ENCODE measurements at regions not wholly inside any gene's neighbourhood (a gene's known extent, or its start where the extent isn't known, plus 50 kb on each side); places are given as distances from the start of the nearest gene placed in this dataset.

DNA sequence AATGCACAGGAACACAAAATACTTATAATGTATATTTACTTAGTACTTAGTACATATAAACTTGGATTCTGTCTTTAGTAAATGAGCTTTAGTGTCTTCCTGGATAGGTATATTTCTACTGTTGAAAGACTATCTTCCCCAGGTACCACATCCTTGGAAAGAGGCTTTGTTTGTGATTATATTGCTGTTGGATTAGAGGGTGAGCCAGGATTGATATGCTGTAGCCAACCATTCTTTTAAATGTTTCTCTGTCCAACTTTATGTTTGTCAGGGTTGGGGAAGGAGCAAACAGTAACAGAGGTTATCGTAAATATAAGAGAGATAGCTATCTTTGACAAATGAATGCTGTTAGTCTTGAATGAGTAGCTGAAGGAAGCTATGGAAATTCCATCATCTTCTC is 213.2 kb downstream of the SPRY1 start:
- Histone ChIP-seq H3K9ac (no peak overlapping the region), H4K20me1 (ENCODE audit: insufficient read depth) (no peaks in the 10 kb centered on the region), H3K9me2 (ENCODE audit: insufficient read depth) (no peaks in the 10 kb centered on the region), H3K4me2 (ENCODE audit: unreplicated experiment) (no peak overlapping the region), H3K4me1 (ENCODE audit: insufficient read depth) (no peaks in the 10 kb centered on the region), H3F3A (ENCODE audit: insufficient read depth) (no peaks in the 10 kb centered on the region), H2AFZ (no peak overlapping the region), H3K4me3 (no peak overlapping the region), H3K9me3 (ENCODE audit: low read depth) (no peaks in the 10 kb centered on the region), H3K79me2 (ENCODE audit: insufficient read depth) (no peaks in the 10 kb centered on the region), H3K36me3 (ENCODE audit: low read depth) (no peaks in the 10 kb centered on the region), H3K27ac (no peak overlapping the region), H3K27me3 (replicated peaks; ENCODE audit: insufficient read depth) (no peaks in the 10 kb centered on the region)
- in situ Hi-C loops (cut with MboI): no loop called here
- 92 to 93% methylated on average over 1 of the region's 1 CpG for WGBS, 2 experiments (ENCODE audit: low coverage in 1 of 2, low lambda C conversion rate in 2 of 2, missing lambda C conversion rate in 2 of 2)
- DNase-seq: no peak
- TF ChIP-seq EZH2 (IDR thresholded peaks at IDR 0.05; ENCODE audit: insufficient read depth, poor library complexity, severe bottlenecking): no peak
- TF ChIP-seq EZH2phosphoT487 (IDR thresholded peaks at IDR 0.05; ENCODE audit: insufficient read depth, low read depth): no peak

DNA sequence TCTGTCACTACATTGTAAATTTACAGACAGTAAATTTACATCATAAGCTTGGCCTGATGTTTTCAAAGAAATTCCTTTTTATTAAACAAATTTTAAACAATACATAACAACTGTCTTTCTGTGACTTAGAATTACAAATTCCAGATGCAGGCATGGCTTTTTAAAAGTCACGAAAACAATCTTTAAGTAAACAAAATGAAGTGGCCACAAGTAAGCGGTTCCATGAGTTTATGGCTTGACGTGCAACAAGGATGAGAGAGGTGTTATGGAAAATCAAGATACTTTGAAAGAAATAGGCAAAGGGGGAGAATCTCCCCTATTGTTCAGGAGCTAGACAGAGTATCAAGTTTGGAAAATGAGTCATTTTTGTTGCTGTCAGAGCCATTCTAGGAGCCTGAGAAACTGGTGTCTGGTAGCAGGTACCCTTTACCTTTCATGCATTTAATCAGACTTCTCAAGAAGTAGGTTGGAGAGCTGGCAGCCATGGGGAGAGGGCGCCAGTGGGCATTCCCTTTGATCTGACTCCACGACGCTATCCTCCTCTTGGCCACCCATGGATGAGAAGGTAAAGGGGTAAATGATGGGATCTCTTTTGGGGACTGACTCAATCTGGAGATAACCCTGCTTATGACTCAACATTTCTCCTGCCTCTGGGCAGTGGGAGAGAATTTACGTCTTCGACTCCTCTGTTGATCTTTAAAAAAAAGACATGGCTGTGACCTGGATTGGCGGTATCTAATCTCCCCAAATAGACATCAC is 217.2 kb downstream of the SPRY1 start:
- H3K4me1 ChIP-seq (ENCODE audit: insufficient read depth): no peaks in the 10 kb centered on the region
- H3K4me2 ChIP-seq (ENCODE audit: unreplicated experiment): no peak overlapping the region
- no peaks in the 10 kb centered on the region for H3K27me3 ChIP-seq (replicated peaks; ENCODE audit: insufficient read depth)
- H3K36me3 ChIP-seq (ENCODE audit: low read depth): no peaks in the 10 kb centered on the region
- 87 to 95% methylated on average over 9 of the region's 9 CpGs for WGBS, 2 experiments (ENCODE audit: low coverage in 1 of 2, low lambda C conversion rate in 2 of 2, missing lambda C conversion rate in 2 of 2)
- H3F3A ChIP-seq (ENCODE audit: insufficient read depth): no peaks in the 10 kb centered on the region
- H3K4me3 ChIP-seq: no peak overlapping the region
- H2AFZ ChIP-seq: no peak overlapping the region
- no peak overlapping the region for H3K9ac ChIP-seq
- no peaks in the 10 kb centered on the region for H4K20me1 ChIP-seq (ENCODE audit: insufficient read depth)
- no peak overlapping the region for H3K27ac ChIP-seq
- H3K9me3 ChIP-seq (ENCODE audit: low read depth): no peaks in the 10 kb centered on the region
- TF ChIP-seq EZH2phosphoT487 (IDR thresholded peaks at IDR 0.05; ENCODE audit: insufficient read depth, low read depth): no peak
- TF ChIP-seq EZH2 (IDR thresholded peaks at IDR 0.05; ENCODE audit: insufficient read depth, poor library complexity, severe bottlenecking): no peak
- H3K9me2 ChIP-seq (ENCODE audit: insufficient read depth): no peaks in the 10 kb centered on the region
- no peaks in the 10 kb centered on the region for H3K79me2 ChIP-seq (ENCODE audit: insufficient read depth)
- in situ Hi-C loops (cut with MboI): no loop called here
- DNase-seq: no peak

DNA sequence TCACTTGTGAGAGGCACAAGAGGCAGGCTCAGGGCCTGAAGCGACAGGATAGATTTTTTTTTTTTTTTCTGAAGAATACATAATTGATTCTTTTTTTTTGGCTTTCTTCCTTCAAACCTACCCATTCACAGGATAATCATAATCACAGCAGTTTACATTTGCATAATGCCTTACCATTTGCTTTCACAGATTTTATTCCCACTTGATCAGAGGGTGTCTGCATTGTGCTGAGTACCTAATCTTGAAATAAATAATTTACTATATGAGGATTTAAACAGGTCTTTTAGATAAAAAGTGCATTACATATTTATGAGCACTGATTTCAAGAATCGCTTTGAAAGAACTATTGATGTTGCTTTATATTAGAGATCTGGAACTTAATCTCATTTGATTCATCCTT is 219.3 kb downstream of the SPRY1 start:
- WGBS, 2 experiments (ENCODE audit: low coverage in 1 of 2, low lambda C conversion rate in 2 of 2, missing lambda C conversion rate in 2 of 2): 93 to 98% methylated on average over 2 of the region's 2 CpGs
- no peaks in the 10 kb centered on the region for H3K9me2 ChIP-seq (ENCODE audit: insufficient read depth)
- no peak overlapping the region for H3K27ac ChIP-seq
- no peaks in the 10 kb centered on the region for H3K36me3 ChIP-seq (ENCODE audit: low read depth)
- no peak overlapping the region for H2AFZ ChIP-seq
- no peaks in the 10 kb centered on the region for H3K79me2 ChIP-seq (ENCODE audit: insufficient read depth)
- no peak overlapping the region for H3K4me3 ChIP-seq
- no peak overlapping the region for H3K9ac ChIP-seq
- H4K20me1 ChIP-seq (ENCODE audit: insufficient read depth): no peaks in the 10 kb centered on the region
- no peak for DNase-seq
- in situ Hi-C loops (cut with MboI): no loop called here
- H3K4me2 ChIP-seq (ENCODE audit: unreplicated experiment): no peak overlapping the region
- no peak for TF ChIP-seq EZH2phosphoT487 (IDR thresholded peaks at IDR 0.05; ENCODE audit: insufficient read depth, low read depth)
- no peak for TF ChIP-seq EZH2 (IDR thresholded peaks at IDR 0.05; ENCODE audit: insufficient read depth, poor library complexity, severe bottlenecking)
- no peaks in the 10 kb centered on the region for H3K4me1 ChIP-seq (ENCODE audit: insufficient read depth)
- no peaks in the 10 kb centered on the region for H3K9me3 ChIP-seq (ENCODE audit: low read depth)
- H3F3A ChIP-seq (ENCODE audit: insufficient read depth): no peaks in the 10 kb centered on the region
- H3K27me3 ChIP-seq (replicated peaks; ENCODE audit: insufficient read depth): no peaks in the 10 kb centered on the region

DNA sequence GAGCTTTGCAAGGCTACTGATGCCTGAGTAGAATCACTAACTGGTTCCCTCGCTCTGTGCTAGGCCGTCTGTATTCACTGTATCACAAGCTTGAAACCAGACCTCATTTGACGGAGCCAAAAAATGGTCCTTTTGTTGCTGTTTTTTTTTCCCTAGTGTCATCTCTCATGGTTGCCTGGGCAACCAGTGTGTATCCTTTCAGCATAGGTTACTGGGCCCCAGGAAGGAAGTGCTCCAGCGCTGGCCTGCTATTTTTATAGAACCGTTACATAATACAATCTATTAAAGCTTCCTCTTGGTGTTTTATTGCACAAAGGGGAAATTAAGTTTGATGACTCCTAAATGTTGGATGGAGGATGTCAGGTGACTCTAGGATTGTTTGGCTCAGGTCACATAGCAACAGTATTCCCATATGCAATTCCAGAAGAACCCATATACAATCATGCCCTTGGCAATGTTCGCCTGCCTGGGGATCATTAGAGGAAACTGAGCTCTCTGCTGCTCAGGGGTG is 220.4 kb downstream of the SPRY1 start:
- no peak overlapping the region for H3K4me2 ChIP-seq (ENCODE audit: unreplicated experiment)
- H3K9me2 ChIP-seq (ENCODE audit: insufficient read depth): no peaks in the 10 kb centered on the region
- no peaks in the 10 kb centered on the region for H3F3A ChIP-seq (ENCODE audit: insufficient read depth)
- peak; percentile 61 for DNase-seq
- no peaks in the 10 kb centered on the region for H3K4me1 ChIP-seq (ENCODE audit: insufficient read depth)
- no peaks in the 10 kb centered on the region for H3K27me3 ChIP-seq (replicated peaks; ENCODE audit: insufficient read depth)
- TF ChIP-seq EZH2 (IDR thresholded peaks at IDR 0.05; ENCODE audit: insufficient read depth, poor library complexity, severe bottlenecking): no peak
- no peak for TF ChIP-seq EZH2phosphoT487 (IDR thresholded peaks at IDR 0.05; ENCODE audit: insufficient read depth, low read depth)
- 48 to 52% methylated on average over 6 of the region's 6 CpGs for WGBS, 2 experiments (ENCODE audit: low coverage in 1 of 2, low lambda C conversion rate in 2 of 2, missing lambda C conversion rate in 2 of 2)
- no peak overlapping the region for H3K9ac ChIP-seq
- H3K27ac ChIP-seq: no peak overlapping the region
- no peaks in the 10 kb centered on the region for H3K79me2 ChIP-seq (ENCODE audit: insufficient read depth)
- no peaks in the 10 kb centered on the region for H3K36me3 ChIP-seq (ENCODE audit: low read depth)
- in situ Hi-C loops (cut with MboI): no loop called here
- no peak overlapping the region for H3K4me3 ChIP-seq
- no peaks in the 10 kb centered on the region for H3K9me3 ChIP-seq (ENCODE audit: low read depth)
- H2AFZ ChIP-seq: no peak overlapping the region
- H4K20me1 ChIP-seq (ENCODE audit: insufficient read depth): no peaks in the 10 kb centered on the region
